Thyroid gland (tissue), 4 donors: ENCODE measurements at regions not wholly inside any gene's neighbourhood (a gene's known extent, or its start where the extent isn't known, plus 50 kb on each side); places are given as distances from the start of the nearest gene placed in this dataset.

Source experiments
- DNase-seq, 2 donors: peaks; one replicate each; pipeline ENCODE4 v3.0.0-alpha.2; 2019
- H3K27ac ChIP-seq, 3 donors: fragments of 200-600 bp; sonication (generic); 1 replicate in 2 of 3; 2 replicates in 1 of 3; pipeline ENCODE4 v1.5.1; 2016 to 2019; ENCODE audit warnings: mild to moderate bottlenecking in 1 of 3, moderate library complexity in 1 of 3
- H3K27me3 ChIP-seq: fragments of 200-600 bp; sonication (generic); one replicate; pipeline ENCODE4 v1.5.1; 2019
- H3K36me3 ChIP-seq, 2 donors: fragments of 200-600 bp; sonication (generic); one replicate each; pipeline ENCODE4 v1.5.1; 2016 to 2019
- H3K4me1 ChIP-seq, 2 donors: fragments of 200-600 bp; sonication (generic); one replicate each; pipeline ENCODE4 v1.5.1; 2017 to 2019
- H3K4me3 ChIP-seq, 3 donors: fragments of 200-600 bp; sonication (generic); replicated peaks in 1 of 3; 1 replicate in 2 of 3; 2 replicates in 1 of 3; pipeline ENCODE4 v1.5.1; 2016; ENCODE audit warnings: mild to moderate bottlenecking in 1 of 3
- H3K9me3 ChIP-seq: fragments of 200-600 bp; sonication (generic); one replicate; pipeline ENCODE4 v1.5.1; 2017
- CTCF ChIP-seq, 6 experiments: fragments of 200-600 bp in 3 of 6; fragments of 450-650 bp in 3 of 6; sonication (generic) in 3 of 6; IDR thresholded peaks; one replicate each; pipeline ENCODE4 v1.5.1; 2016 to 2019; ENCODE audit warnings: antibody characterized with exemption in 6 of 6, mild to moderate bottlenecking in 2 of 6, inconsistent platforms in 1 of 6, moderate library complexity in 1 of 6
- POLR2A ChIP-seq, 2 donors: fragments of 450-650 bp; IDR thresholded peaks; one replicate each; pipeline ENCODE4 v1.6.1; 2017; ENCODE audit warnings: antibody characterized with exemption in 2 of 2, mild to moderate bottlenecking in 2 of 2, moderate library complexity in 1 of 2
- WGBS, 2 donors: methylation state at CpG; one replicate each; pipeline ENCODE4 v1.1.5; 2017; 5-methylcytosine and 5-hydroxymethylcytosine counted together
- intact Hi-C: fragments of 100-400 bp; cut with DNase I; formaldehyde crosslinking; loops from one replicate; pipeline ENCODE4 v1.15.1; 2023

- intact Hi-C loops: no loop called here
- Histone ChIP-seq H3K4me3 (no peak overlapping the region), H3K4me1 (no peaks in the 10 kb centered on the region), H3K36me3 (no peaks in the 10 kb centered on the region), H3K27me3 (no peaks in the 10 kb centered on the region), H3K27ac (no peak overlapping the region), H3K9me3 (no peaks in the 10 kb centered on the region)
- WGBS, 2 donors: 52 to 54% methylated on average over 3 of the region's 3 CpGs
- no peak for TF ChIP-seq CTCF (IDR thresholded peaks at IDR 0.05)
- TF ChIP-seq POLR2A (IDR thresholded peaks at IDR 0.05): no peak
- DNase-seq: no peak
Measured at GRCh38 chr7:86978808-86979506, 80.5 kb downstream of the ELAPOR2 start.

- no peaks in the 10 kb centered on the region for H3K27me3 ChIP-seq
- WGBS, 2 donors: 94 to 95% methylated on average over 3 of the region's 3 CpGs
- no peak for DNase-seq
- intact Hi-C loops: no loop called here
- H3K9me3 ChIP-seq: no peaks in the 10 kb centered on the region
- no peaks in the 10 kb centered on the region for H3K4me1 ChIP-seq
- H3K36me3 ChIP-seq: no peaks in the 10 kb centered on the region
- H3K4me3 ChIP-seq: no peak overlapping the region
- H3K27ac ChIP-seq: no peak overlapping the region
- TF ChIP-seq CTCF (IDR thresholded peaks at IDR 0.05) (no peak), POLR2A (IDR thresholded peaks at IDR 0.05) (no peak)
Measured at GRCh38 chr7:86976958-86977357, 82.5 kb downstream of the ELAPOR2 start.

GRCh38 chr7:86975914-86976313, 83.5 kb downstream of the ELAPOR2 start:
- H3K4me3 ChIP-seq: no peak overlapping the region
- WGBS, 2 donors: 64 to 67% methylated on average over 1 of the region's 1 CpG
- TF ChIP-seq CTCF (IDR thresholded peaks at IDR 0.05): no peak
- TF ChIP-seq POLR2A (IDR thresholded peaks at IDR 0.05): no peak
- H3K27ac ChIP-seq: no peak overlapping the region
- intact Hi-C loops: no loop called here
- H3K4me1 ChIP-seq: no peaks in the 10 kb centered on the region
- H3K36me3 ChIP-seq: no peaks in the 10 kb centered on the region
- DNase-seq: no peak
- H3K27me3 ChIP-seq: no peaks in the 10 kb centered on the region
- H3K9me3 ChIP-seq: no peaks in the 10 kb centered on the region

GRCh38 chr7:86975449-86975848, 84.0 kb downstream of the ELAPOR2 start:
- intact Hi-C loops: no loop called here
- no peak for DNase-seq
- Histone ChIP-seq H3K4me1 (no peaks in the 10 kb centered on the region), H3K4me3 (no peak overlapping the region), H3K36me3 (no peaks in the 10 kb centered on the region), H3K27me3 (no peaks in the 10 kb centered on the region), H3K27ac (no peak overlapping the region), H3K9me3 (no peaks in the 10 kb centered on the region)
- no peak for TF ChIP-seq POLR2A (IDR thresholded peaks at IDR 0.05)
- TF ChIP-seq CTCF (IDR thresholded peaks at IDR 0.05): no peak
- WGBS, 2 donors: 94 to 97% methylated on average over 1 of the region's 1 CpG

- H3K27ac ChIP-seq: no peak overlapping the region
- 85 to 93% methylated on average over 2 of the region's 2 CpGs for WGBS, 2 donors
- no peaks in the 10 kb centered on the region for H3K9me3 ChIP-seq
- intact Hi-C loops: no loop called here
- no peaks in the 10 kb centered on the region for H3K4me1 ChIP-seq
- TF ChIP-seq POLR2A (IDR thresholded peaks at IDR 0.05): no peak
- no peak for TF ChIP-seq CTCF (IDR thresholded peaks at IDR 0.05)
- no peak overlapping the region for H3K4me3 ChIP-seq
- no peaks in the 10 kb centered on the region for H3K36me3 ChIP-seq
- H3K27me3 ChIP-seq: no peaks in the 10 kb centered on the region
- DNase-seq: no peak
Measured at GRCh38 chr7:86972072-86972471, 87.4 kb downstream of the ELAPOR2 start.
